ENCODE measurements at regions not wholly inside any gene's neighbourhood (a gene's known extent, or its start where the extent isn't known, plus 50 kb on each side); places are given as distances from the start of the nearest gene placed in this dataset.
"Not testable (repeated sequence)": the region's sequence is repeated elsewhere in the genome, so short reads cannot be mapped to it uniquely, and the experiment has no call there.

GRCh38 chr15:96122077-96123027 lies 208.1 kb upstream of the NR2F2 start:
- no peak for DNase-seq (ENCODE audit: low read depth in 2 of 2)

GRCh38 chr15:96123028-96123400 lies 207.5 kb upstream of the NR2F2 start:
- DNase-seq (ENCODE audit: low read depth in 2 of 2), result no peak

- no peak for DNase-seq (ENCODE audit: low read depth in 2 of 2)
These were observed 206.8 kb upstream of the NR2F2 start for GRCh38 chr15:96123630-96124187.

- DNase-seq (ENCODE audit: low read depth in 2 of 2), result no peak
These were observed 206.1 kb upstream of the NR2F2 start for GRCh38 chr15:96124436-96124835.

GRCh38 chr15:96125721-96126415 lies 204.6 kb upstream of the NR2F2 start:
- no peak for DNase-seq (ENCODE audit: low read depth in 2 of 2)

GRCh38 chr15:96126859-96127258 lies 203.6 kb upstream of the NR2F2 start:
- DNase-seq (ENCODE audit: low read depth in 2 of 2), result no peak

GRCh38 chr15:96130734-96131133 lies 199.8 kb upstream of the NR2F2 start:
- DNase-seq (ENCODE audit: low read depth in 2 of 2), result no peak

- no peak for DNase-seq (ENCODE audit: low read depth in 2 of 2)
These were observed 198.4 kb upstream of the NR2F2 start for GRCh38 chr15:96132126-96132525.

GRCh38 chr15:96135166-96136093 lies 195.1 kb upstream of the NR2F2 start:
- DNase-seq (ENCODE audit: low read depth in 2 of 2), result no peak

GRCh38 chr15:96138985-96139384 lies 191.5 kb upstream of the NR2F2 start:
- no peak for DNase-seq (ENCODE audit: low read depth in 2 of 2)

GRCh38 chr15:96142498-96142897 lies 188.0 kb upstream of the NR2F2 start:
- DNase-seq (ENCODE audit: low read depth in 2 of 2), result no peak

GRCh38 chr15:96144734-96145133 lies 185.8 kb upstream of the NR2F2 start:
- DNase-seq (ENCODE audit: low read depth in 2 of 2), result no peak

- no peak for DNase-seq (ENCODE audit: low read depth in 2 of 2)
These were observed 183.8 kb upstream of the NR2F2 start for GRCh38 chr15:96146726-96147125.

GRCh38 chr15:96147267-96147666 lies 183.2 kb upstream of the NR2F2 start:
- DNase-seq (ENCODE audit: low read depth in 2 of 2), result no peak

GRCh38 chr15:96150254-96150653 lies 180.2 kb upstream of the NR2F2 start:
- no peak for DNase-seq (ENCODE audit: low read depth in 2 of 2)

- not testable (repeated sequence) for DNase-seq (ENCODE audit: low read depth in 2 of 2)
These were observed 178.8 kb upstream of the NR2F2 start for GRCh38 chr15:96151749-96152148.

- DNase-seq (ENCODE audit: low read depth in 2 of 2), result no peak
These were observed 176.6 kb upstream of the NR2F2 start for GRCh38 chr15:96153929-96154328.

GRCh38 chr15:96158938-96159337 lies 171.6 kb upstream of the NR2F2 start:
- no peak for DNase-seq (ENCODE audit: low read depth in 2 of 2)

GRCh38 chr15:96160269-96160668 lies 170.2 kb upstream of the NR2F2 start:
- DNase-seq (ENCODE audit: low read depth in 2 of 2), result no peak

- DNase-seq (ENCODE audit: low read depth in 2 of 2), result no peak
These were observed 169.7 kb upstream of the NR2F2 start for GRCh38 chr15:96160800-96161199.

- no peak for DNase-seq (ENCODE audit: low read depth in 2 of 2)
These were observed 168.2 kb upstream of the NR2F2 start for GRCh38 chr15:96162322-96162721.

- no peak for DNase-seq (ENCODE audit: low read depth in 2 of 2)
These were observed 165.4 kb upstream of the NR2F2 start for GRCh38 chr15:96165081-96165480.

All from stimulated activated CD4-positive, alpha-beta T cell treated with anti-CD3 and anti-CD28 coated beads, Interleukin-15, amount 100 ng/mL, for 48 hours (primary cell).